WTC11 (cell line): ENCODE measurements at regions not wholly inside any gene's neighbourhood (a gene's known extent, or its start where the extent isn't known, plus 50 kb on each side); places are given as distances from the start of the nearest gene placed in this dataset.

Source experiments
- ATAC-seq: fragments of 200-7000 bp; cut with Tn5 transposase; 2 replicates; pipeline ENCODE4 v1.10.0; 2021; ENCODE audit warnings: mild to moderate bottlenecking, moderate library complexity
- CTCF ChIA-PET: fragments of 300-600 bp; sonication (Branson Sonifier 250); formaldehyde crosslinking; loops from one replicate; lab custom pipeline; 2021; ENCODE audit warnings: antibody characterized with exemption; lab: Charles Lee
- POLR2A ChIA-PET: fragments of 350-600 bp; sonication (Branson Sonifier 250); formaldehyde crosslinking; loops from one replicate; lab custom pipeline; 2021; ENCODE audit warnings: antibody characterized with exemption; lab: Charles Lee
- DNase-seq: peaks from one replicate; pipeline ENCODE4 v3.0.0; 2021; ENCODE audit warnings: low spot score
- H3K27ac Mint-ChIP-seq: 2 replicates; pipeline ENCODE4 v1.8.0; 2021; ENCODE audit warnings: mixed read lengths
- H3K27me3 Mint-ChIP-seq: 2 replicates; pipeline ENCODE4 v1.8.0; 2021; ENCODE audit warnings: low read depth, mild to moderate bottlenecking, moderate library complexity, mixed read lengths
- H3K36me3 Mint-ChIP-seq: 2 replicates; pipeline ENCODE4 v1.8.0; 2021; ENCODE audit warnings: mixed read lengths
- H3K4me1 Mint-ChIP-seq: 2 replicates; pipeline ENCODE4 v1.8.0; 2022; ENCODE audit warnings: mixed read lengths
- H3K4me3 Mint-ChIP-seq: 2 replicates; pipeline ENCODE4 v1.8.0; 2021; ENCODE audit warnings: mild to moderate bottlenecking, moderate library complexity, mixed read lengths
- H3K9me3 Mint-ChIP-seq: 2 replicates; pipeline ENCODE4 v1.8.0; 2021; ENCODE audit warnings: mixed read lengths
- AR ChIP-seq: fragments of 250-450 bp; sonication (Bioruptor Pico); IDR thresholded peaks from 2 replicates; pipeline ENCODE4 v1.9.0; 2021; ENCODE audit warnings: mild to moderate bottlenecking
- ARID4B ChIP-seq: sonication (generic); formaldehyde crosslinking; IDR thresholded peaks from 2 replicates; pipeline ENCODE4 v1.8.0; 2023; ENCODE audit warnings: missing genetic modification reagents, mild to moderate bottlenecking, borderline replicate concordance
- CDX4 ChIP-seq: fragments of 250-450 bp; sonication (Bioruptor Pico); IDR thresholded peaks from 2 replicates; pipeline ENCODE4 v1.9.0; 2021; ENCODE audit warnings: moderate library complexity, mild to moderate bottlenecking, inconsistent platforms, borderline replicate concordance
- E2F5 ChIP-seq: sonication (generic); formaldehyde crosslinking; IDR thresholded peaks from 2 replicates; pipeline ENCODE4 v1.8.1; 2022; ENCODE audit warnings: mild to moderate bottlenecking, moderate library complexity, missing genetic modification reagents
- ELF4 ChIP-seq: sonication (generic); formaldehyde crosslinking; IDR thresholded peaks from 2 replicates; pipeline ENCODE4 v1.8.1; 2022; ENCODE audit warnings: low read depth, mild to moderate bottlenecking, moderate library complexity, missing genetic modification reagents
- ESRRA ChIP-seq: sonication (generic); formaldehyde crosslinking; IDR thresholded peaks from 2 replicates; pipeline ENCODE4 v1.8.1; 2022; ENCODE audit warnings: mild to moderate bottlenecking, missing genetic modification reagents, borderline replicate concordance
- FOXJ3 ChIP-seq: sonication (generic); formaldehyde crosslinking; IDR thresholded peaks from 2 replicates; pipeline ENCODE4 v1.9.0; 2021; ENCODE audit warnings: missing genetic modification reagents, mild to moderate bottlenecking, borderline replicate concordance
- GRHL2 ChIP-seq: fragments of 250-450 bp; sonication (Bioruptor Pico); IDR thresholded peaks from 2 replicates; pipeline ENCODE4 v1.8.0; 2022; ENCODE audit warnings: mild to moderate bottlenecking, moderate library complexity; ENCODE audit not compliant: insufficient replicate concordance, severe bottlenecking
- HMGA2 ChIP-seq: fragments of 250-450 bp; sonication (Bioruptor Pico); IDR thresholded peaks from 2 replicates; pipeline ENCODE4 v1.4.0; 2021; ENCODE audit warnings: mild to moderate bottlenecking, moderate library complexity
- IRF1 ChIP-seq: sonication (generic); formaldehyde crosslinking; IDR thresholded peaks from 2 replicates; pipeline ENCODE4 v1.8.0; 2023; ENCODE audit warnings: missing genetic modification reagents
- IRF2 ChIP-seq: sonication (generic); formaldehyde crosslinking; IDR thresholded peaks from 2 replicates; pipeline ENCODE4 v1.8.0; 2022; ENCODE audit warnings: low read depth, missing genetic modification reagents, borderline replicate concordance
- KAT7 ChIP-seq: sonication (generic); formaldehyde crosslinking; IDR thresholded peaks from 2 replicates; pipeline ENCODE4 v1.8.1; 2023; ENCODE audit warnings: missing genetic modification reagents, mild to moderate bottlenecking, borderline replicate concordance
- MAX ChIP-seq: sonication (generic); formaldehyde crosslinking; IDR thresholded peaks from 2 replicates; pipeline ENCODE4 v1.8.0; 2022; ENCODE audit warnings: mild to moderate bottlenecking, missing genetic modification reagents
- MXD4 ChIP-seq: fragments of 250-450 bp; sonication (Bioruptor Pico); IDR thresholded peaks from 2 replicates; pipeline ENCODE4 v1.8.0; 2021; ENCODE audit warnings: mild to moderate bottlenecking, moderate library complexity, borderline replicate concordance
- MYBL2 ChIP-seq: sonication (generic); formaldehyde crosslinking; IDR thresholded peaks from 2 replicates; pipeline ENCODE4 v1.8.1; 2023; ENCODE audit warnings: mild to moderate bottlenecking, moderate library complexity, missing genetic modification reagents
- OVOL2 ChIP-seq: fragments of 250-450 bp; sonication (Bioruptor Pico); IDR thresholded peaks from 2 replicates; pipeline ENCODE4 v1.9.0; 2021; ENCODE audit warnings: mild to moderate bottlenecking, borderline replicate concordance
- RELA ChIP-seq: sonication (generic); formaldehyde crosslinking; IDR thresholded peaks from 2 replicates; pipeline ENCODE4 v1.8.1; 2022; ENCODE audit warnings: missing genetic modification reagents, mild to moderate bottlenecking, borderline replicate concordance
- RORB ChIP-seq: fragments of 250-450 bp; sonication (Bioruptor Pico); IDR thresholded peaks from 2 replicates; pipeline ENCODE4 v1.9.0; 2021; ENCODE audit warnings: mild to moderate bottlenecking
- SMAD3 ChIP-seq: sonication (generic); formaldehyde crosslinking; IDR thresholded peaks from 2 replicates; pipeline ENCODE4 v1.8.0; 2022; ENCODE audit warnings: missing genetic modification reagents, mild to moderate bottlenecking, borderline replicate concordance
- ZNF232 ChIP-seq: sonication (generic); formaldehyde crosslinking; IDR thresholded peaks from 2 replicates; pipeline ENCODE4 v1.8.0; 2022; ENCODE audit warnings: mild to moderate bottlenecking, missing genetic modification reagents
- ZNF423 ChIP-seq: fragments of 250-450 bp; sonication (Bioruptor Pico); IDR thresholded peaks from 2 replicates; pipeline ENCODE4 v2.1.2; 2022; ENCODE audit warnings: mild to moderate bottlenecking, moderate library complexity
- TF ChIP-seq, protein P1 (sequence below): fragments of 250-450 bp; sonication (Bioruptor Pico); conservative IDR thresholded peaks from 2 replicates; pipeline ENCODE4 v1.9.0; 2021; ENCODE audit warnings: mild to moderate bottlenecking

DNA sequence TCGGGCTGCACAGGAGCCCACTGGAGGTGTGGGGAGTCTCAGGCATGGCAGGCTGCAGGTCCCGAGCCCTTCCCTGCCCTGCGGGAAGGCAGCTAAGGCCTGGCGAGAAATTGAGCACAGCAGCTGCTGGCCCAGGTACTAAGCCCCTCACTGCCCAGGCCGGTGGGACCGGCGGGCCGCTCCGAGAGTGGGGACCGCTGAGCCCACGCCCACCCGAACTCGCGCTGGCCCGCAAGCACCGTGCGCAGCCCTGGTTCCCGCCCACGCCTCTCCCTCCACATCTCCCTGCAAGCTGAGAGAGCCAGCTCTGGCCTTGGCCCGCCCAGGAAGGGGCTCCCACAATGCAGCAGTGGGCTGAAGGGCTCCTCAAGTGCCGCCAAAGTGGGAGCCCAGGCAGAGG is 82.0 kb upstream of the NEIL3 start:
- Mint-ChIP-seq H3K27me3 (no peaks in the 10 kb centered on the region), H3K4me3 (no peak overlapping the region), H3K4me1 (peaks cover 11% of the 10 kb centered on the region), H3K9me3 (peaks cover 7% of the 10 kb centered on the region), H3K36me3 (peaks cover 2% of the 10 kb centered on the region; the same call in 1 of the 2 replicates), H3K27ac (no peak overlapping the region)
- CTCF ChIA-PET, result no interaction called here
- TF ChIP-seq MAX (CRISPR knock-in tag) (no peak), GRHL2 (no peak), E2F5 (CRISPR knock-in tag) (no peak), RELA (CRISPR knock-in tag) (no peak), ARID4B (CRISPR knock-in tag) (no peak), MYBL2 (no peak), RORB (CRISPR knock-in tag) (no peak), OVOL2 (CRISPR knock-in tag) (no peak), IRF2 (CRISPR knock-in tag) (no peak), KAT7 (no peak), ZNF232 (CRISPR knock-in tag) (no peak), HMGA2 (CRISPR knock-in tag) (no peak), ELF4 (CRISPR knock-in tag) (no peak), AR (no peak), MXD4 (CRISPR knock-in tag) (no peak)
- TF ChIP-seq, protein P1, sequence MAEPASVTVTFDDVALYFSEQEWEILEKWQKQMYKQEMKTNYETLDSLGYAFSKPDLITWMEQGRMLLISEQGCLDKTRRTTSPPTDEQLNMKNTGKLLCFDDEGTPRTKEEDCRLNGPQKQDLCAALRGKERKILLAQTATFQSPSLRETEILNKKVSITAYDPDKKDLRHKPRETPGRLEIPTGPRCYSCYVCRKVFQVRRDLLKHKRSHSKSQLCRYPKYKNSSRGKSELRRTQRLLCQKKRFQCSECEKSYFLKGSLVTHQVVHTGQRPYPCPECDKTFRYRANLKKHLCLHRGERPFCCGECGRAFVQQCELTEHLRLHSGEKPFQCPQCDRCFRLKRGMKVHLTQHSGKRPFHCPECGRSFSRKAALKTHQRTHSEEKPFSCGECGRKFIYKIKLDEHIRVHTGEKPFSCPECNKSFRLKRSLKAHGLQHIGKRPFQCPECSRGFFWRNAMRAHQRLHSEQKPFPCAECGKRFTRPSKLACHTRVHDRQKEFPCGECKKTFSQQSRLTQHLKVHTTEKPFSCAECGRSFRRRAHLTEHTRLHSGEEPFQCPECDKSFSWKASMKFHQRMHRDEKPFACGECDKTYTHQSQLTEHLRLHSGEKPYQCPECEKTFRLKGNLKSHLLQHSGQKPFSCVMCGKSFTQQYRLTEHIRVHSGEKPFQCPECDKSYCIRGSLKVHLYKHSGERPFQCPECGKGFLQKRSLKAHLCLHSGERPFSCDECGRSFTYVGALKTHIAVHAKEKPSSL (CRISPR knock-in tag), result no peak
- DNase-seq (no peak), ATAC-seq (no peak)
- POLR2A ChIA-PET, result no interaction called here

GRCh38 chr4:177228599-177228998 is 81.1 kb upstream of the NEIL3 start:
- POLR2A ChIA-PET, result no interaction called here
- Mint-ChIP-seq H3K9me3 (peaks cover 7% of the 10 kb centered on the region), H3K36me3 (peaks cover 2% of the 10 kb centered on the region; the same call in 1 of the 2 replicates), H3K4me1 (peaks cover 11% of the 10 kb centered on the region), H3K27ac (no peak overlapping the region), H3K27me3 (no peaks in the 10 kb centered on the region), H3K4me3 (no peak overlapping the region)
- CTCF ChIA-PET, result no interaction called here
- no peak for DNase-seq
- no peak for ATAC-seq
- no peak for TF ChIP-seq IRF1
- TF ChIP-seq ESRRA (CRISPR knock-in tag), result no peak
- TF ChIP-seq, protein P1 (CRISPR knock-in tag), result no peak
- no peak for TF ChIP-seq ZNF423
- no peak for TF ChIP-seq FOXJ3
- TF ChIP-seq CDX4 (CRISPR knock-in tag), result no peak
- no peak for TF ChIP-seq SMAD3
